CD4-positive, alpha-beta T cell (primary cell): ENCODE measurements at regions not wholly inside any gene's neighbourhood (a gene's known extent, or its start where the extent isn't known, plus 50 kb on each side); places are given as distances from the start of the nearest gene placed in this dataset.

ENCODE experiments used
- ATAC-seq: fragments of 200-7000 bp; cut with Tn5 transposase; one replicate; pipeline ENCODE4 v1.10.0; 2022; ENCODE audit warnings: mild to moderate bottlenecking; ENCODE audit not compliant: poor library complexity
- CTCF ChIA-PET: fragments of 350-600 bp; sonication (Branson Sonifier 250); formaldehyde crosslinking; loops from one replicate; lab custom pipeline; 2021; ENCODE audit warnings: antibody characterized with exemption, inconsistent platforms; lab: Charles Lee
- POLR2A ChIA-PET: fragments of 350-600 bp; sonication (Branson Sonifier 250); formaldehyde crosslinking; loops from one replicate; lab custom pipeline; 2021; ENCODE audit warnings: antibody characterized with exemption, inconsistent platforms; lab: Charles Lee
- DNase-seq, 14 experiments: peaks; one replicate each; pipeline ENCODE4 v3.0.0-alpha.2; 2013 to 2020; ENCODE audit warnings: mixed read lengths in 2 of 14
- H3K27ac ChIP-seq, 2 donors: one replicate each; pipeline versions ENCODE4 v1.5.1 to v1.7.0; 2013; ENCODE audit warnings: low read length in 2 of 2, low read depth in 1 of 2, mild to moderate bottlenecking in 1 of 2
- H3K27me3 ChIP-seq, 2 experiments: 1 replicate in 1 of 2; 2 replicates in 1 of 2; pipeline versions ENCODE4 v1.6.1 to v1.7.0; 2013; ENCODE audit warnings: low read length in 2 of 2, control low read depth in 1 of 2, mild to moderate bottlenecking in 1 of 2, moderate library complexity in 1 of 2; ENCODE audit not compliant: insufficient read depth in 2 of 2, control insufficient read depth in 1 of 2
- H3K36me3 ChIP-seq: one replicate; pipeline ENCODE4 v1.6.1; 2013; ENCODE audit warnings: low read length, control low read depth; ENCODE audit not compliant: insufficient read depth
- H3K4me1 ChIP-seq: one replicate; pipeline ENCODE4 v1.6.1; 2013; ENCODE audit warnings: low read length, control low read depth; ENCODE audit not compliant: insufficient read depth
- H3K4me3 ChIP-seq: one replicate; pipeline ENCODE4 v1.5.1; 2013; ENCODE audit warnings: mild to moderate bottlenecking, low read length, moderate library complexity
- H3K9me3 ChIP-seq, 2 experiments: 1 replicate in 1 of 2; 2 replicates in 1 of 2; pipeline versions ENCODE4 v1.6.1 to v1.7.0; 2013; ENCODE audit warnings: low read length in 2 of 2, mild to moderate bottlenecking in 2 of 2, control low read depth in 1 of 2, moderate library complexity in 1 of 2; ENCODE audit not compliant: control insufficient read depth in 1 of 2, insufficient read depth in 1 of 2
- H3K27ac Mint-ChIP-seq: one replicate; pipeline ENCODE4 v1.8.0; 2020; ENCODE audit warnings: mixed read lengths
- H3K27me3 Mint-ChIP-seq: one replicate; pipeline ENCODE4 v1.8.0; 2021; ENCODE audit warnings: mixed read lengths
- H3K36me3 Mint-ChIP-seq: one replicate; pipeline ENCODE4 v1.8.0; 2021; ENCODE audit warnings: low read depth, mixed read lengths
- H3K4me1 Mint-ChIP-seq: one replicate; pipeline ENCODE4 v1.8.0; 2021; ENCODE audit warnings: low read depth, mixed read lengths
- H3K4me3 Mint-ChIP-seq: one replicate; pipeline ENCODE4 v1.8.0; 2020; ENCODE audit warnings: mild to moderate bottlenecking, mixed read lengths
- H3K9me3 Mint-ChIP-seq: one replicate; pipeline ENCODE4 v1.8.0; 2020; ENCODE audit warnings: mixed read lengths
- intact Hi-C, 2 experiments: fragments of 100-400 bp; cut with DNase I in 1 of 2; cut with micrococcal nuclease in 1 of 2; formaldehyde crosslinking; loops; one replicate each; pipeline versions ENCODE4 v1.15.1 to v1.9.0; 2023 to 2025; cut with DNase I, micrococcal nuclease
- TF ChIP-seq, protein P1 (sequence below): fragments of 200-600 bp; IDR thresholded peaks from one replicate; pipeline ENCODE4 v1.8.0; 2022; ENCODE audit warnings: antibody characterized with exemption, mild to moderate bottlenecking

DNA sequence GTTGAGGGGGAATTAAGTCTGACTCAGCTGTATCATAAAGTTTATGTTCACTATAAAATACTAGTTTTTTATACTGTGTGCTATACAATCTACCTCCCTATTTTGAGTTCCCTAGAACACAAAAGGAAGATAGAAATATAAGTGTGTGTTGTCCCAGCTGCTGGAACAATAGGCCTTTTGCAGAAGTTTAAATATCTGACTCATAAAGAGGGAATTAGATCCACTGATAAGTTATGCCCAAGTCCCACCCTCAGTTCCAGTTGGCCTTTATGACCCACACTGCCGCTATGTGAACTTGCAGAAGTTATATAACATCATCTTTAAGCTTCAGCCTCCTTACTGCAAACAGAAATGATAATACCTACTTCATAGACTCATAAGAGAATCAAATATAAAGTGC is 88.5 kb upstream of the DAB2 start:
- no peaks in the 10 kb centered on the region for H3K4me1 ChIP-seq
- Mint-ChIP-seq H3K9me3 (no peaks in the 10 kb centered on the region), H3K4me3 (no peak overlapping the region), H3K4me1 (no peaks in the 10 kb centered on the region), H3K36me3 (no peaks in the 10 kb centered on the region), H3K27ac (no peak overlapping the region), H3K27me3 (no peaks in the 10 kb centered on the region)
- ATAC-seq (no peak), DNase-seq (no peak)
- no peak overlapping the region for H3K27ac ChIP-seq
- ChIA-PET POLR2A (no interaction called here), CTCF (no interaction called here)
- H3K4me3 ChIP-seq, result no peak overlapping the region
- H3K36me3 ChIP-seq, result no peaks in the 10 kb centered on the region
- no peaks in the 10 kb centered on the region for H3K9me3 ChIP-seq
- intact Hi-C loops, result no loop called here
- H3K27me3 ChIP-seq, result no peaks in the 10 kb centered on the region
- TF ChIP-seq, protein P1, sequence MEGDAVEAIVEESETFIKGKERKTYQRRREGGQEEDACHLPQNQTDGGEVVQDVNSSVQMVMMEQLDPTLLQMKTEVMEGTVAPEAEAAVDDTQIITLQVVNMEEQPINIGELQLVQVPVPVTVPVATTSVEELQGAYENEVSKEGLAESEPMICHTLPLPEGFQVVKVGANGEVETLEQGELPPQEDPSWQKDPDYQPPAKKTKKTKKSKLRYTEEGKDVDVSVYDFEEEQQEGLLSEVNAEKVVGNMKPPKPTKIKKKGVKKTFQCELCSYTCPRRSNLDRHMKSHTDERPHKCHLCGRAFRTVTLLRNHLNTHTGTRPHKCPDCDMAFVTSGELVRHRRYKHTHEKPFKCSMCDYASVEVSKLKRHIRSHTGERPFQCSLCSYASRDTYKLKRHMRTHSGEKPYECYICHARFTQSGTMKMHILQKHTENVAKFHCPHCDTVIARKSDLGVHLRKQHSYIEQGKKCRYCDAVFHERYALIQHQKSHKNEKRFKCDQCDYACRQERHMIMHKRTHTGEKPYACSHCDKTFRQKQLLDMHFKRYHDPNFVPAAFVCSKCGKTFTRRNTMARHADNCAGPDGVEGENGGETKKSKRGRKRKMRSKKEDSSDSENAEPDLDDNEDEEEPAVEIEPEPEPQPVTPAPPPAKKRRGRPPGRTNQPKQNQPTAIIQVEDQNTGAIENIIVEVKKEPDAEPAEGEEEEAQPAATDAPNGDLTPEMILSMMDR, result no peak

DNA sequence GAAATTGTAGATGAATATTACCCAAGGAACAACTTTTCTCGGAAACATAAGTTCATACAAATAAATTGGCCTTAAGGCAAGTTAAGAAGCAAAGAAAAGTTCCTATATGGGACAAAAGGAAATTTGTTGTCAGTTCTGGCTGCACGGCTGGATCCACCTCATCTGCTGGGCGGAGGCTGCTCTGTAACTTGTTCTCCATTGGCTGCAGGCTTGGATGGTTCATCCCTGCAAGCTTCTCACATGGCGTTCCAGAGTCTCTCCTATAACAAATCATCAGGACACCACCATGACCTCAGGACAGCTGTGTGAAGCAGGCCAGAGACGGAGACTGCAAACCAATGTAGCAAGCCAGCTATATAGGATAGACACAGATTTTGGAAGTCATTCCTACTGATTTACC is 81.4 kb upstream of the DAB2 start:
- DNase-seq (no peak), ATAC-seq (no peak)
- intact Hi-C loops, result no loop called here
- Histone ChIP-seq H3K9me3 (no peaks in the 10 kb centered on the region), H3K4me1 (no peaks in the 10 kb centered on the region), H3K27ac (no peak overlapping the region), H3K27me3 (peaks cover 0 to 8% of the 10 kb centered on the region in 2 experiments), H3K4me3 (no peak overlapping the region), H3K36me3 (no peaks in the 10 kb centered on the region)
- Mint-ChIP-seq H3K9me3 (no peaks in the 10 kb centered on the region), H3K4me1 (no peaks in the 10 kb centered on the region), H3K36me3 (no peaks in the 10 kb centered on the region), H3K27me3 (peaks cover 24% of the 10 kb centered on the region), H3K4me3 (no peak overlapping the region), H3K27ac (no peak overlapping the region)
- ChIA-PET POLR2A (no interaction called here), CTCF (no interaction called here)
- TF ChIP-seq, protein P1, result no peak

DNA sequence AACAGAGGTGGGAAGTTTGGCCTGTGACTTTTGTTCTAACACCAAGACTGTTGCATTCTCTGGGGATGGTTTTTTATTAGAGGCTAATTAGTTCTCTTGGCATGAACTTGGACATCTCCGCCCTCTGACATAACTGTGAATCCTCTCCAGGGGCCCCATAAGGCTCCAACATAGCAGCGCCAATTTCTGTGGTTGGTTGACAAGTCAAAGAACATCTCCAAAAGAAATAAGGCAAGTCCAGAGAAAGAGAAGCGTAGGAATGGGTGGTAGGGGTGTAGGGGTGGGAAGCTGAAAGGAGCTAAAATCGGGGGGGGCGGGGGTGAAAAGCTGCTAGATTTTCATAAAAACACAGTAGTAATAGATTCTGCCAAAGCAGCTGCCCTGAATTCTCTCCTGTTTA is 81.0 kb upstream of the DAB2 start:
- ATAC-seq (no peak), DNase-seq (no peak)
- Mint-ChIP-seq H3K36me3 (no peaks in the 10 kb centered on the region), H3K27me3 (peaks cover 25% of the 10 kb centered on the region), H3K27ac (no peak overlapping the region), H3K9me3 (no peaks in the 10 kb centered on the region), H3K4me1 (no peaks in the 10 kb centered on the region), H3K4me3 (no peak overlapping the region)
- POLR2A ChIA-PET, result no interaction called here
- no peaks in the 10 kb centered on the region for H3K36me3 ChIP-seq
- no peak overlapping the region for H3K27ac ChIP-seq
- TF ChIP-seq, protein P1, result no peak
- H3K4me3 ChIP-seq, result no peak overlapping the region
- H3K9me3 ChIP-seq, result no peaks in the 10 kb centered on the region
- CTCF ChIA-PET, result no interaction called here
- intact Hi-C loops, result no loop called here
- H3K27me3 ChIP-seq, result peaks cover 0 to 8% of the 10 kb centered on the region in 2 experiments
- H3K4me1 ChIP-seq, result no peaks in the 10 kb centered on the region
